GM21576 (cell line): ENCODE measurements at regions not wholly inside any gene's neighbourhood (a gene's known extent, or its start where the extent isn't known, plus 50 kb on each side); places are given as distances from the start of the nearest gene placed in this dataset.
A peak's percentile ranks its signal among the peaks of the same experiment; 100 is the strongest.

Experiments
- ATAC-seq: cut with Tn5 transposase; IDR thresholded peaks from one replicate; pipeline ENCODE4 v1.9.1; 2021; ENCODE audit warnings: mild to moderate bottlenecking, moderate library complexity; ENCODE audit not compliant: unreplicated experiment

DNA sequence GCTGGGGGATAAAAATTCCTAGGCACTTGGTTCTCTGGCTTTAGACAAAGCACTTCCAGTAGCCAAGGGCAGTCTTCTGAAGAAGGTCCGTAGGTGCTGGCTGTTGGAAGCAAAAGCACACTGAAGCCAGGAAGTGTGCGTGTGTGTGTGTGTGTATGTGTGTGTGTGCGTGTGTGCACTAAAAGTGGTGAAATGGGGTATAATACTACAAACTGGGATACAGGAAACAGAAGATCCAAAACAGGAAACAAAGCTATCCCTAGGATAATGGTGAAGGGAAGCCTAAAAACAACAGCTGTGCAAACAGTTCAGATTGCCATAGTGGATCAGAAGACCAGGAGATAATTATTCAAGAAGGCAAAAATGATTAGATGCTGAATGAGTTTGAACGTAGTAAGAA, 103.4 kb downstream of the IL20RB start:
- ATAC-seq, result no peak

DNA sequence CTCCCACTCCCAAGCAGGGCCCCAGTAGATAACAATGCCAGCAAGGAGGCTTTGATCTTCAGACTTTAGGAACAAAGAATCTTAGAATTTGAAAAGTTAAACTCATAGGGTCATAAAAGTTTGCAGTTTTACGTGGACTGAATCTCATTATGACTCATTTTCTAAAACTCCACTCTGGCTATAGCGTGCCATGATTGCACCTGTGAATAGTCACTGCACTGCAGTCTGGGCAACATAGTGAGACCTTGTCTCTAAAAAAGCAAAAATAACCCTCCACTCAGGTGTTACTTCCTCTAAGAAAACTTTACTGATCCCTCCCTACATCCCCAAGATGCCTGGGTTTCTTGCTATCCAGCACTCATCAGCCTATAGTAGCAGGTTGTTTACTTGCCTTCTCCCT, 104.5 kb downstream of the IL20RB start:
- ATAC-seq, result peak; percentile 78

DNA sequence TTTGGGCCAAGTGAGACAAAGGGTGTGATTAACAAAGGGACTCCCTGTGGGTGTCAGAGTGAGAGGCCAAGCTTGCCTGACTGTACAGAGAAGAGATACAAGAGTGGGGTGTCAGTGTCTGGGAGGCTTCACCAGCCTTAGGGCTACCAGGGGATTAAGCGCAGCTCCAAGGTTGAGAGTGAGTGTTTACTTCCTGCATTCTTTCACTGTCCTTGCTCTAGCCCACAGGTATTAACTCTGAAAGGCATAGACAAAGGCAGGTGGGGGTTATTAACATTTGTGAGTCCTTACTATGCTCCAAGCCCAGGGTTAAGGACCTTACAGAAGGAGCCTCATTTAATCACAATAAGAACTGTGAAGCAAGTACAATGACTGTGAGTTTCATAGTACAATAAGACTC, 107.6 kb downstream of the IL20RB start:
- ATAC-seq, result no peak

DNA sequence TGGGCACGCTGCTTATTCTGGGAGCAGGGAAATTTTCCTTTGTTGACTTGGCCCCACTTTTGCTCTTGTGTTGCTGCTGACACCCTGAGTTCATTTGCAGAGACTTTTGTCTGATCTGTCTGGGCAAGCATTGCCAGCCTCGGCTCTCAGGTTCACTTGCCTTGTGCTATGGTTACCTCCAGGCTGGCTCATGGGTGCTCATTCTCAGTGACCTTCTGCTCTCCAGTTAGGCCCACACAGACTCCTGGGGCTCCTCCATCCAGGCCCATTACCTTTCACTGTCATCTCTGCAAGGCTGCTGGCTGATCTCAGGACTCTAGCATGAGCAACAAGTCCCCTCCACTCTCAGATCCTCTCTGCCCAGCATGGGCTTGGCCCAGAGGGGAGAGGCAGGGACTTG, 108.3 kb downstream of the IL20RB start:
- no peak for ATAC-seq

DNA sequence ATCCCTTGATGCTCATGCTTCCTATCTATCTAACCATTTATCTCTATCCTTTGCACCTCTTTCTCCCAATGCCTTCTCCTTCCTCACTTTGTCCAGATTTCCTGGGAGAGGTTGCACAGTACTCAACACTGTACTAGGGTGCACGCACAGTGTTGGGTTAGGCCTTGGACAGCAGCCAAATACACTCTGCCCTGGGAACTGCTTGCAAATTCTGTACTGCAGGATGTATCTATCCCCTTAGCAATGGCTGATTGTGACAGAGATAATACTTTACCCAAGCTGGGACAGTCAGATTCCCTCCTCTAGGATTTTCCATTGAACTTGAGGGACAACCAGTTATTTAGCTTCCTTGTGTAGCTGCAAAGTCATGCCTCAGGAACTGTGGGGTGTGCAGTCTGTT, 113.3 kb downstream of the IL20RB start:
- ATAC-seq, result no peak

DNA sequence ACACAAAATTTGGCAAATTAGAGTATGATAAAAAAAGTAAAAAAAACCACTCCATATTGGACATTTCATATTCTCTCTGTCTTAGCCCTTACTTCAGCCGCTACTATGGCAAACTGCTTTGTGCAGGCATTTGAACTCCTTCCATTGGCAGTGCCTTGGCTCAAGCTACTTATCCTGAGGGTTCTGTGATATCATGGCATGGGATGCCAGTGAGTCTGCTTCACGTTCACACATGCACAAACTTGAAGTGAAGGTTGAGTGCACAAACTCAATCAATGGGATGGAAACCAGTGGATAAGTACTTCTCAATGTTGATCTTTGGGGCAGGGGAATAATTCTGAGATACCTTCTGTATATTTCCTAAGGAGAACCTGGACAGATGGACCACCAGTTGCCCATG, 117.2 kb downstream of the IL20RB start:
- ATAC-seq, result no peak

DNA sequence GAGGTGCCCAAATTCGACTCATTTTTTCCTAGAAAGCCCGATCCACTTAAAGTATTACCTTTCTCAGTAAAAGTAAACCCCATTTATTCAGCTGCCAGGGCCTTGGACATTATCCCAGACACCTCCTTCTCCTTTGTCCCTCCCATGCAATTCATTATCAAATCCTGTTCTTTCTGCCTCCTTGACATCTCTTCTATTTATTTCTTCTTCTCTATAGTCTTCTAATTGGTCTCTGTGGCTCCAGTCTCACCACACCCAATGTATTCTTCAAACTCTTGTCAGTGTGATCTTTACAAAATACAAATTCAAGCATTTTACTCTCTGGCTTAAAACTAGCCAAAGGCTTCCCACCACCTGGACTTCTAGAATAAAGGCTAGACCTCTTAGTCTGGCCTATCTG, 120.3 kb downstream of the IL20RB start:
- no peak for ATAC-seq

DNA sequence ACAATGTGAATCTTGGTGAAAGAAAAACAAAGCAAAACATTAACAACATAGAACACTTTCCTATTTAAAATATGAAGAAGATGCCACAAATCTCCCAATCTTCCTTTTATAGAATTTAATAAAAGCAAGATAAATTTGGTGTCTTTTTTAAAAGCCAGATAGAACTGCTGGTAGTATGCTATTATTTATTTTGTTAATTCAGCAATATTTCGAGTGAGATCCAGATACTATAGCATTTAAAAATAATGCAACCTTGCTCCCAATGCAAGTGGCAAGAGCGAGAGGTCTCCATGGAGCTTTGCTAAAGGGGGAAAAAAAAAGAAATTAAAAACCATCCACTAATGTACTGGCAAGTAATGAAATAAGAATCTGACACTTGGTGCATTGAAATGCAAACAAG, 121.8 kb downstream of the IL20RB start:
- no peak for ATAC-seq

DNA sequence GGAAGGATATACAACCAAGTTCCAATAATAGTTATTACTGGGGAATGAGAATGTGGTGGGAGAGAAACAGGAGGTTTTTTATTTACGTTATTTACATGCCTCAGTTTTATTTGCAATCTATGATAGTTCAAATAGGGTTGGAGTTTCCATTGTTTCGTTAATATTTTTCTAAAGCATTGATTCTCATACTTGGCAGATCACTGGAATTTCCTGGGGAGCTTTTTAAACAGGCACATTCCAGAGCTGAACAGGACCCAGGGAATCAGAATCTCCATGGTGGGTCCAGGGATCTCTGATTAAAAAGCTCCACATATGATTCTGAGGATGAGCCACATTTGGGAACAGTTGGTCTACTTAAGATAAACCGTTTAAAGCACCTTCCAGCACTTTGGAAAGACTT, 123.9 kb downstream of the IL20RB start:
- no peak for ATAC-seq

DNA sequence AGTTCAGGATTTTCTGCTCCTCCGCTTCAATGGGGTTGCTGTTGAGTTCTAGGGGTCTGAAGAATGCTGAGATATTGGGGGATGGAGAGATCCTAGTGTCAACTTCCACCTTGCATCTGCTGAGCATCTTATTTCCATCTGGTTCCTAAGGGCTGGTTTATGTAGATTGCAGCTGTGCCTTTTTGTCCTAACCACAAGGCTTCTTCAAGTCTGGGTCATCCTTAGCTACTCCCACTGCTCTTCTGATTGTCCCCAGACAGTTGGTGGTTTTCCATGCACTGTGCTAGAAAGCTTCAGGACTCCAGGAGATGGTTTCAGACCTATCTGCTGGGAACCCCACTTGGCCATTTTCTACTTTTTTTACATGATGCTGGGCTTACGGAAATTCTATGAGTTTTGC, 125.0 kb downstream of the IL20RB start:
- no peak for ATAC-seq

DNA sequence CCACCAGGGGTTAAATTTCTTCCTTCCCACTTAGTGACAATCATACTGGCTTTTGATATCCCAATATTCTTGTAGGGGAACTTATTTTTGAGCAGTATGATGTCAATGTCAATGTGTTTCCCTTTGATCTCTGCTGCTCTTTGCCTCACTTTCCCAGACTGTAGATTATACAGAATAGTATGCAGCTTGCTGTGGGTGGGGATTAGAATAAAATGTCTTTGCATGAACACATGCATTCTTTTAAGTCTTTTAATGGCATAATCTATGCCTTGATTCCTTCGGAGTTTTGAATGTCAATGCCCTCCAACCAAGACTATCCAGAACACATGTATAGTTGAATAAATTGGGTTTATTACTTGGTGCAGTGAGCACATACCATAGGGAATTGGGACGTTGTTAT, 125.5 kb downstream of the IL20RB start:
- ATAC-seq, result no peak

DNA sequence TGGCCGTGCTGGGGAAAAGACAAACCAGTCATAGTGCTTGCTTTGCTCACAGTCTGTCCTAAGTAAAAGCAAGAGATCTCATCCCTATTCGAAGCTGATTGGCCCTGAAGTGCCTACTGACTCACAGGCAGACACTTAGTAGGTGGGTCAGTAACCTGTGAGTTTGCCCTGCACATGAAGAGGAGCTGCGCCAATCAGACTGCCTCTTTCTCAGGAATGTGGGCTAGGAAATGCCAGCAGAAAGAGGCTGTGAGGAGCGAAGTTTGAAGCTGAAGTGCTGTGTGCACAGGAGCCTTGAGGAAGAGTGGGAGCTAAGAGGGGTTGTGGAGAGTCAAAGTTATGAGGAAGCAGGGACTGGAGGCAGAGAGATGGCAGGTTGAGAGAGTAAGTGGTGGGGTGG, 126.8 kb downstream of the IL20RB start:
- no peak for ATAC-seq

DNA sequence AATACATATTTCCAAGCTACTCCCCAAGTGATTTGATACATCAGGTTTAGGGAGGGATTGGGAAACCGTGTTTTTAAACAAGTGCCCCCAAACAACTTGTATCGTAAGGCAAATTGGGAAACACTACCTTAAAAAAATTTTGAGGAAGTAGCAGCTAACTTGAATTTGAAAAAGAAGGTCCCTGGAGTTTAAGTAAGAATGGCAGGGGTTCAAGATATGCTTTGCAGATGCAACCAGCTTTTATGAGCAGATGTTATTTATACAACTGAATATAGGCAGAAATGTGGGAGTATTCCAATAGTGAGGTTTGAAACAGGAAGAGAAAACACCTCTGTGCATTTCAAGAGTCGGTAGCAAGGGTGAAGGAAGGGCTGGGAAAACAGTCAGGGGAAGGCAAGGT, 139.6 kb downstream of the IL20RB start:
- no peak for ATAC-seq

DNA sequence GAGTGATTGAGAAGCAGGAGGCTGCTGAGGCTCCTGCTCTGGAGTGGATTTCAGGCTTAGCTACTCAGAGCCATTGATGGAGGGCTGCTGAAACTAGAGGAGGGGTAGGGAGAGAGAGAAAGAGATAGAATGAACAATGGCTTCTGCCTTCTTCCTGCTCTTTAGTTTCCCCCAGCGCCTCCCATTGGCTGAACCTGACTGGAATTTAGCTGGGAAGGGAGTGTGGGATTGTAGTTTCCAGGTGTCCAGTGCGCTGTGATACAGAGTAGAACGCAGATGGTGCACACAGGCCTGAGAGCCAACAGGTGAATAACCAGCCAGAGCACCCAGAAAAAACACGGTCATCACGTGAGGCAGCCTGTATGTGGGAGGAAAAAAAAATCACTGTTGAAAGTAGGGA, 140.1 kb downstream of the IL20RB start:
- ATAC-seq, result no peak

DNA sequence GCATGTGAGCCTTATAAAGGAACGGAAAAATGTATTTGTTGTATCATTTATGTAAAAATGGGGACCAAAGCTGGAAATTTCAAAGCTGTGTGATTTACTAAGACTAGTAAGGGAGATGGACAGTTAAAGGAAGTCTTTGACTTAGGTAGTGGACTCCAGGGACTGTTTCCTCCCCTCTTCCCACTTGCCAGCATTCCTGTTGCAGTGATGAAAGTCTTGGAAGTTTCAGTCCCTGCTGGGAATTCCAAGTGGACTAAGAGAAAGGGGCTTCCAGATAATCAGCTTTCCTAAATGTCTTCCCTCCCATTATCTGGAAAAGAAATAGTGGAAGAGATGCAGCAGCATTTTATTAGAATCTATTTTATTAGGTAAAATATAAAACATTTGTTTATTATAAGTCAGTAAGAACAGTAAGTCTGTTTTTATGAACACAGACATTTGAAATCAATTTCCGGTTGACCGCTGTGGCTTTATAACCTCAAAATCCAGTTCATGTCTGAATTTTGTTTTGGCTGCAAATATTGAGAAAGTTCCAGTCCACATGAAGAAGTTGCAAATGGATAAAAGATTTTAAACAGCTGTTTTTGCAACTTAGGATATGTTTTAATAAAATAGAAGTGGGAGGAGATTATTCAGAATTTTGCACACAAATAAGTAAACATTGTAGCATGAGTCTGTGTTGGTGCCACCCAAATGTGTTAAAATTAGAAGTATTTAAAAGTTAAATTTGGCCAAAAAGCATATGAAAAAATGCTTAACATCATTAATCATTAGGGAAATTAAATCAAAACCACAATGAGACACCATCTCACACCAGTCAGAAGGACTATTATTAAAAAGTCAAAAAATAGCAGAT, 141.8 kb downstream of the IL20RB start:
- ATAC-seq, result no peak

DNA sequence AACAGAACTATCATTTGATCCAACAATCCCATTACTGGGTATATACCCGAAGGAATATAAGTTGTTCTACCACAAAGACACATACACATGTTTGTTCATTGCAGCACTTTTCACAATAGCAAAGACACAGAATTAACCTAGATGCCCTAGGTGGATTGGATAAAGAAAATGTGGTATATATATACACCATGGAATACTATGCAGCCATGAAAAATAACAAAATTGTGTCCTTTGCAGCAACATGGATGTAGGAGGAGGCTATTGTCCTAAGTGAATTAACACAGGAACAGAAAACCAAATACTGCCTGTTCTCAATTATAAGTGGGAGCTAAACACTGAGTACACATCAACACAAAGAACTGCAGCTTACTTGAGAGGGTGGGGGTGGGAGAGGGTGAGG, 142.5 kb downstream of the IL20RB start:
- ATAC-seq, result no peak

DNA sequence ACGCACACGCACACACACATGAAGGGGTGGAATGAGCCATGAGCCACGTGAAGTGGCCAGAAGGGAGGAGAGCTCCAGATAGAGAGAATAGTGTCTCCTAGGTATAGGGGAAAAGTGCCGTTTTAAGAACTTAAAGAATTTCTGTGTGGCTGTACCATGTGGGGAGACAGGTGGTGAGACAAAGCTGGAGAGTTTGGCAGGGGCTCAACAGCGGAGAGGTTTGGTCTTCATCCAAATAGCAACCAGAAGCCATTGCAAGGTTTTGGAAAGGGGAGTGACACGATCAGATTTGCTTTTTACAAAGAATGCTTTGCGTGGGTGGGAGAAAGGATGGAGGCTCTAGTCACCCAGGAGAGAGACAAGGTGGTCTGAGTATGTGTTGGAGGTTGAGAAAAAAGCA, 146.0 kb downstream of the IL20RB start:
- ATAC-seq, result no peak

DNA sequence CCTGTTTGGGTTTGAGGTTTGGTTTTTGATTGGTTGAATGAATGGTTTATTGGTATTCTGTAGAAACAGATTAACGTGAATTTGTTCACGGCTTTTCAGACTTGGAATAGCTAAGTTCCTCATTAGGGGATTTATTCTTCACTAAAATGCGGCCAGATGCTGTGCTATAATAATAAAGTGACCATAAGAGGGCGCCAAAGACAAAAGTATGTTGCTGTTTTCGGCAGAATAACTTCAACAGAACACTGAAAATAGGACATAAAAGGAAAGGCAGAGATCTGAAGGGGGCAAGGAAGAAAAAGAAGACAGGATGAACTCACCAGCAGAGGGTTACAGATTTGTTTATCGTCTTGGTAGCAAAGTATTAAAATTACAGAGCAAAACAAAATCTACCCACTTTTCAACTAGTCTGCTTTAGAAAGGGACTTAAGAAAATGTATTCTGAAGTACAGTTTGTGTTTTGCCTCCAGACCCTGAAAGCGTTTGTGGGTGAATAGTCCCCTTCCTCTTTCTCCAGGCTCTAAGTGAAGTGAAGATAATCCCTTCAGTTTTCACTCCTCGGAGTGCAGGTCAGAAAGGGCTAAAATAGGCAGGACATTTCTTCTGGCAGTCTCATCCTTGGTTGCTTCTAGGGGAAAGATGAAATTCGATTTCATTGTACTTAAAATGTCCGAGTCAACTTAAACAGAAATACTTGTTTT, 147.6 kb downstream of the IL20RB start:
- ATAC-seq, result no peak

DNA sequence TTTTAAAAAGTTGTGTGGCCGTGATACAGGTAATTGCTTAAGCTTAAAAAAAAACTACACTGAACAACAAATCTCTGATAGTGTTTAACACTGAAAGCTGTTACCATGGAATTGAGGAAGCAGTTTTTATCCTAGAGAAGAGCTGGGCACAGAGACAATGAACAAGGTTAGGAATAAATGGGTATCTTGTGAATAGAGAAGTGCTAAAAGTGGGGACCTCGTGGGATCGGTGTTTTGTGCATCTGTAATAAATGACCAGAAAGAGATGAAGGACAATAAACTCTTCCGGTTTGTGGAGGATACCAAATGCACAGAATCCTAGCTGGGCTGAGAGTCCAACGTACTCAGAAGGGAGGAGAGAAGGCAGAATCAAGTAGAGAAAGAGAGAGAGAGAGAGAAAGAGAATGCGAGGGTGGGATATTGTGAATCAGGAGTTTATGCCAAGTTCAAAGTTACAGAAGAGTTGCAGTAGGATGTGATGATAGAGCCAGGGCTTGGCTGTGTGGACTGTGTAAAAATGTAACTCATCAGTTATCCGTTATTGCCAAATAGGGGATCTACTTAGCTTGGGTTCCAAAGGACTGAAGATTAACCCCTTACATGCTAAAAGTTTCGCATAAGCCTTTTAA, 148.9 kb downstream of the IL20RB start:
- no peak for ATAC-seq

DNA sequence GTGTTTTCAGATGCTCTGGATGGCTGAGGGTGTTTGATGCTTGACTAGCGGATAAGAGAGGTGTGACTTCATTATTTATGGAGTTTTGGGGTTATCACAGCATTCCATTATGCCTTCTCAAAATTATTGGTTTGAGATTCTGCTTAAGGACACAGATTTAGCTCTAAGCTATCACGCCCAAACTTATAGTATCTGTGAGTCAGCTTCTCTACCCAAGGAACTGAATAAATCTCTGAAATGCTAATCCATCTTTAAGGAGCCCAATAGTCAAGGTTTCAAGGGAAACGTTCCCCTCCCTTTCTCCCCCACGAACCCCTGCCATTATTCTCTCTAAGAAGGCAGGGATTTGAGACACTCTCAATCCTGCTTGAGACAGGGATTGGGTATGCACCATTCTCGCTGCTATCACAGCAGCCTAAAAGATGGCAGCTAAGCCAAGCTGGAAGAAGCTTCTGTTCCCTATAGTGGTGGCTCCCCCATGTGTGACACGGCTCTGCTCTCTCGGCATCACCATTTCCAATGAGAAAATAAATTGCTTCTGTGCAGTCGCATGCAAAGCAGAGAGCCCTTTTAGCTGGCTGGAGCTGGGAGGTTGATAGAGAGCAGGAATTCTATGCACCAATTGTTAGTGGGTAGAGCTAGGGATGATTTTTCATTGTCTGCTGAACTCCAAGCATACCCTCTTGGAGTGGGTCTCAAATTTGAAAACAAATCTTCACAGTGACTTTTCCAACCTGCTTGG, 151.1 kb downstream of the IL20RB start:
- no peak for ATAC-seq

DNA sequence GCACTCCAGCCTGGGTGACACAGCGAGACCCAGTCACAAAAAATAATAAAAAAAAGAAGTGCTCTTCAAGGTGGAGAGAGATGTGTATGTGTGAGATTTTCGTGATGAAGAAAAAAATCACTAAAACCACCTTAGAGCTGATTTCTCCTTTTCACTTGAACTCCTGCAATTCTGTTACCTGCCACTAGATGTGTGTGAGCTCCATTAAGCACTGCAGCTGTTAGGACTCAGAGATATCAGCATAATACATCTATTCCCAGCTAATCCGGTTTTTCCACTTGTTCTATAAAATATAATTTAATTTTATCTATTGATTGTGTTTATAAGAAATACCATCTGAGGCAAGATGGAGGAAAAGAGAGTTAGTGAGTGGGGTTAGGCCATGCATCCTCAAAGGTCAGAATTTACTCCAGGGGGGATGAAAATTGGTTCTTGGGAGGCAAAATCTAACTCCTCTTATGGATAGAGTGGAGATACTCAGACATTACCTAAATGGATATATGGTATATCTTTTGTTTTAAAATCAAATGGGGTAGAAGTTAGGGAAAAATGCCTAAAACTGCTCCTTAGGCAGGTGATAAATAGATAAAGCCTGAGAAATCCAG, 152.7 kb downstream of the IL20RB start:
- peak; percentile 63 for ATAC-seq
